ENCODE measurements at regions not wholly inside any gene's neighbourhood (a gene's known extent, or its start where the extent isn't known, plus 50 kb on each side); places are given as distances from the start of the nearest gene placed in this dataset.

DNA sequence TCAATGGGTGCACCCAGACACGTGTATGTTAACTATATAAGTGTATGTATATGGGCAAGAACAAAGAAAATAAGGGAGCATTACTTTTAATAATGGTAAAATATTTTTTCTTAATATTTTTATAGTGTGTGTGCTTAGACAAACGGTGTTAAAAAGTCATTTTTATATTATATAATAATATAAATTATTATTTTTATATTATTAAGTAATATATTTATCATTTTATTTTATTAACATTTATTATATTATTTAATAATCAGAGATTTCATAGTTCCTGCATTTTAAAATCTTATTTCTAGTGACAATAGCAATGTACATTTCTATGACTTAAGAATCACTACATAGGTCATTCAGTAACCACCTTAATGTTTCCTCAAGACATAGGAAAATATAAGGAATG lies 184.4 kb downstream of the SLITRK5 start (continued):
- TF ChIP-seq, protein P1, sequence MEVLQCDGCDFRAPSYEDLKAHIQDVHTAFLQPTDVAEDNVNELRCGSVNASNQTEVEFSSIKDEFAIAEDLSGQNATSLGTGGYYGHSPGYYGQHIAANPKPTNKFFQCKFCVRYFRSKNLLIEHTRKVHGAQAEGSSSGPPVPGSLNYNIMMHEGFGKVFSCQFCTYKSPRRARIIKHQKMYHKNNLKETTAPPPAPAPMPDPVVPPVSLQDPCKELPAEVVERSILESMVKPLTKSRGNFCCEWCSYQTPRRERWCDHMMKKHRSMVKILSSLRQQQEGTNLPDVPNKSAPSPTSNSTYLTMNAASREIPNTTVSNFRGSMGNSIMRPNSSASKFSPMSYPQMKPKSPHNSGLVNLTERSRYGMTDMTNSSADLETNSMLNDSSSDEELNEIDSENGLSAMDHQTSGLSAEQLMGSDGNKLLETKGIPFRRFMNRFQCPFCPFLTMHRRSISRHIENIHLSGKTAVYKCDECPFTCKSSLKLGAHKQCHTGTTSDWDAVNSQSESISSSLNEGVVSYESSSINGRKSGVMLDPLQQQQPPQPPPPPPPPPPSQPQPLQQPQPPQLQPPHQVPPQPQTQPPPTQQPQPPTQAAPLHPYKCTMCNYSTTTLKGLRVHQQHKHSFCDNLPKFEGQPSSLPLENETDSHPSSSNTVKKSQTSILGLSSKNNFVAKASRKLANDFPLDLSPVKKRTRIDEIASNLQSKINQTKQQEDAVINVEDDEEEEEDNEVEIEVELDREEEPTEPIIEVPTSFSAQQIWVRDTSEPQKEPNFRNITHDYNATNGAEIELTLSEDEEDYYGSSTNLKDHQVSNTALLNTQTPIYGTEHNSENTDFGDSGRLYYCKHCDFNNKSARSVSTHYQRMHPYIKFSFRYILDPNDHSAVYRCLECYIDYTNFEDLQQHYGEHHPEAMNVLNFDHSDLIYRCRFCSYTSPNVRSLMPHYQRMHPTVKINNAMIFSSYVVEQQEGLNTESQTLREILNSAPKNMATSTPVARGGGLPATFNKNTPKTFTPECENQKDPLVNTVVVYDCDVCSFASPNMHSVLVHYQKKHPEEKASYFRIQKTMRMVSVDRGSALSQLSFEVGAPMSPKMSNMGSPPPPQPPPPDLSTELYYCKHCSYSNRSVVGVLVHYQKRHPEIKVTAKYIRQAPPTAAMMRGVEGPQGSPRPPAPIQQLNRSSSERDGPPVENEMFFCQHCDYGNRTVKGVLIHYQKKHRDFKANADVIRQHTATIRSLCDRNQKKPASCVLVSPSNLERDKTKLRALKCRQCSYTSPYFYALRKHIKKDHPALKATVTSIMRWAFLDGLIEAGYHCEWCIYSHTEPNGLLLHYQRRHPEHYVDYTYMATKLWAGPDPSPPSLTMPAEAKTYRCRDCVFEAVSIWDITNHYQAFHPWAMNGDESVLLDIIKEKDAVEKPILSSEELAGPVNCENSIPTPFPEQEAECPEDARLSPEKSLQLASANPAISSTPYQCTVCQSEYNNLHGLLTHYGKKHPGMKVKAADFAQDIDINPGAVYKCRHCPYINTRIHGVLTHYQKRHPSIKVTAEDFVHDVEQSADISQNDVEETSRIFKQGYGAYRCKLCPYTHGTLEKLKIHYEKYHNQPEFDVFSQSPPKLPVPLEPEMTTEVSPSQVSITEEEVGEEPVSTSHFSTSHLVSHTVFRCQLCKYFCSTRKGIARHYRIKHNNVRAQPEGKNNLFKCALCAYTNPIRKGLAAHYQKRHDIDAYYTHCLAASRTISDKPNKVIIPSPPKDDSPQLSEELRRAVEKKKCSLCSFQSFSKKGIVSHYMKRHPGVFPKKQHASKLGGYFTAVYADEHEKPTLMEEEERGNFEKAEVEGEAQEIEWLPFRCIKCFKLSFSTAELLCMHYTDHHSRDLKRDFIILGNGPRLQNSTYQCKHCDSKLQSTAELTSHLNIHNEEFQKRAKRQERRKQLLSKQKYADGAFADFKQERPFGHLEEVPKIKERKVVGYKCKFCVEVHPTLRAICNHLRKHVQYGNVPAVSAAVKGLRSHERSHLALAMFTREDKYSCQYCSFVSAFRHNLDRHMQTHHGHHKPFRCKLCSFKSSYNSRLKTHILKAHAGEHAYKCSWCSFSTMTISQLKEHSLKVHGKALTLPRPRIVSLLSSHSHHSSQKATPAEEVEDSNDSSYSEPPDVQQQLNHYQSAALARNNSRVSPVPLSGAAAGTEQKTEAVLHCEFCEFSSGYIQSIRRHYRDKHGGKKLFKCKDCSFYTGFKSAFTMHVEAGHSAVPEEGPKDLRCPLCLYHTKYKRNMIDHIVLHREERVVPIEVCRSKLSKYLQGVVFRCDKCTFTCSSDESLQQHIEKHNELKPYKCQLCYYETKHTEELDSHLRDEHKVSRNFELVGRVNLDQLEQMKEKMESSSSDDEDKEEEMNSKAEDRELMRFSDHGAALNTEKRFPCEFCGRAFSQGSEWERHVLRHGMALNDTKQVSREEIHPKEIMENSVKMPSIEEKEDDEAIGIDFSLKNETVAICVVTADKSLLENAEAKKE (CRISPR knock-in tag; IDR thresholded peaks at IDR 0.05): no peak
- TF ChIP-seq, protein P2, sequence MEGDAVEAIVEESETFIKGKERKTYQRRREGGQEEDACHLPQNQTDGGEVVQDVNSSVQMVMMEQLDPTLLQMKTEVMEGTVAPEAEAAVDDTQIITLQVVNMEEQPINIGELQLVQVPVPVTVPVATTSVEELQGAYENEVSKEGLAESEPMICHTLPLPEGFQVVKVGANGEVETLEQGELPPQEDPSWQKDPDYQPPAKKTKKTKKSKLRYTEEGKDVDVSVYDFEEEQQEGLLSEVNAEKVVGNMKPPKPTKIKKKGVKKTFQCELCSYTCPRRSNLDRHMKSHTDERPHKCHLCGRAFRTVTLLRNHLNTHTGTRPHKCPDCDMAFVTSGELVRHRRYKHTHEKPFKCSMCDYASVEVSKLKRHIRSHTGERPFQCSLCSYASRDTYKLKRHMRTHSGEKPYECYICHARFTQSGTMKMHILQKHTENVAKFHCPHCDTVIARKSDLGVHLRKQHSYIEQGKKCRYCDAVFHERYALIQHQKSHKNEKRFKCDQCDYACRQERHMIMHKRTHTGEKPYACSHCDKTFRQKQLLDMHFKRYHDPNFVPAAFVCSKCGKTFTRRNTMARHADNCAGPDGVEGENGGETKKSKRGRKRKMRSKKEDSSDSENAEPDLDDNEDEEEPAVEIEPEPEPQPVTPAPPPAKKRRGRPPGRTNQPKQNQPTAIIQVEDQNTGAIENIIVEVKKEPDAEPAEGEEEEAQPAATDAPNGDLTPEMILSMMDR (conservative IDR thresholded peaks at IDR 0.05; ENCODE audit: low read depth in 2 of 2): no peak
- TF ChIP-seq STAT1 (IDR thresholded peaks at IDR 0.05; ENCODE audit: unreplicated experiment): no peak
- TF ChIP-seq EZH2 (IDR thresholded peaks at IDR 0.05; ENCODE audit: low read depth, unreplicated experiment): no peak
- TF ChIP-seq, protein P3, sequence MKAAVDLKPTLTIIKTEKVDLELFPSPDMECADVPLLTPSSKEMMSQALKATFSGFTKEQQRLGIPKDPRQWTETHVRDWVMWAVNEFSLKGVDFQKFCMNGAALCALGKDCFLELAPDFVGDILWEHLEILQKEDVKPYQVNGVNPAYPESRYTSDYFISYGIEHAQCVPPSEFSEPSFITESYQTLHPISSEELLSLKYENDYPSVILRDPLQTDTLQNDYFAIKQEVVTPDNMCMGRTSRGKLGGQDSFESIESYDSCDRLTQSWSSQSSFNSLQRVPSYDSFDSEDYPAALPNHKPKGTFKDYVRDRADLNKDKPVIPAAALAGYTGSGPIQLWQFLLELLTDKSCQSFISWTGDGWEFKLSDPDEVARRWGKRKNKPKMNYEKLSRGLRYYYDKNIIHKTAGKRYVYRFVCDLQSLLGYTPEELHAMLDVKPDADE (IDR thresholded peaks at IDR 0.05): no peak
- no peak for TF ChIP-seq POLR2AphosphoS5 (IDR thresholded peaks at IDR 0.05; ENCODE audit: low read depth)
- no peak for TF ChIP-seq CREB1 (CRISPR knock-in tag; IDR thresholded peaks at IDR 0.05; ENCODE audit: low read depth)
- TF ChIP-seq, protein P4, sequence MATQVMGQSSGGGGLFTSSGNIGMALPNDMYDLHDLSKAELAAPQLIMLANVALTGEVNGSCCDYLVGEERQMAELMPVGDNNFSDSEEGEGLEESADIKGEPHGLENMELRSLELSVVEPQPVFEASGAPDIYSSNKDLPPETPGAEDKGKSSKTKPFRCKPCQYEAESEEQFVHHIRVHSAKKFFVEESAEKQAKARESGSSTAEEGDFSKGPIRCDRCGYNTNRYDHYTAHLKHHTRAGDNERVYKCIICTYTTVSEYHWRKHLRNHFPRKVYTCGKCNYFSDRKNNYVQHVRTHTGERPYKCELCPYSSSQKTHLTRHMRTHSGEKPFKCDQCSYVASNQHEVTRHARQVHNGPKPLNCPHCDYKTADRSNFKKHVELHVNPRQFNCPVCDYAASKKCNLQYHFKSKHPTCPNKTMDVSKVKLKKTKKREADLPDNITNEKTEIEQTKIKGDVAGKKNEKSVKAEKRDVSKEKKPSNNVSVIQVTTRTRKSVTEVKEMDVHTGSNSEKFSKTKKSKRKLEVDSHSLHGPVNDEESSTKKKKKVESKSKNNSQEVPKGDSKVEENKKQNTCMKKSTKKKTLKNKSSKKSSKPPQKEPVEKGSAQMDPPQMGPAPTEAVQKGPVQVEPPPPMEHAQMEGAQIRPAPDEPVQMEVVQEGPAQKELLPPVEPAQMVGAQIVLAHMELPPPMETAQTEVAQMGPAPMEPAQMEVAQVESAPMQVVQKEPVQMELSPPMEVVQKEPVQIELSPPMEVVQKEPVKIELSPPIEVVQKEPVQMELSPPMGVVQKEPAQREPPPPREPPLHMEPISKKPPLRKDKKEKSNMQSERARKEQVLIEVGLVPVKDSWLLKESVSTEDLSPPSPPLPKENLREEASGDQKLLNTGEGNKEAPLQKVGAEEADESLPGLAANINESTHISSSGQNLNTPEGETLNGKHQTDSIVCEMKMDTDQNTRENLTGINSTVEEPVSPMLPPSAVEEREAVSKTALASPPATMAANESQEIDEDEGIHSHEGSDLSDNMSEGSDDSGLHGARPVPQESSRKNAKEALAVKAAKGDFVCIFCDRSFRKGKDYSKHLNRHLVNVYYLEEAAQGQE (IDR thresholded peaks at IDR 0.05; ENCODE audit: unreplicated experiment): no peak
- no peak for TF ChIP-seq EZH2phosphoT487 (IDR thresholded peaks at IDR 0.05; ENCODE audit: unreplicated experiment)
- no peak for TF ChIP-seq ZNF331 (CRISPR knock-in tag; IDR thresholded peaks at IDR 0.05; ENCODE audit: low read depth)

Measured in GM23338 (cell line).